GM21723 (cell line): ENCODE measurements at regions not wholly inside any gene's neighbourhood (a gene's known extent, or its start where the extent isn't known, plus 50 kb on each side); places are given as distances from the start of the nearest gene placed in this dataset.
"Not testable (repeated sequence)": the region's sequence is repeated elsewhere in the genome, so short reads cannot be mapped to it uniquely, and the experiment has no call there.

ENCODE experiments used
- ATAC-seq: cut with Tn5 transposase; IDR thresholded peaks from one replicate; pipeline ENCODE4 v1.9.1; 2021; ENCODE audit warnings: mild to moderate bottlenecking, moderate library complexity; ENCODE audit not compliant: unreplicated experiment

- ATAC-seq = no peak
Observed at GRCh38 chr2:228956701-228957474, 314.2 kb downstream of the PID1 start.

GRCh38 chr2:228949831-228950230, 321.3 kb downstream of the PID1 start:
- ATAC-seq = no peak

- no peak for ATAC-seq
Observed at GRCh38 chr2:228945710-228946109, 325.4 kb downstream of the PID1 start.

GRCh38 chr2:228942856-228943255, 328.2 kb downstream of the PID1 start:
- ATAC-seq = no peak

GRCh38 chr2:228938629-228939028, 332.5 kb downstream of the PID1 start:
- no peak for ATAC-seq

- no peak for ATAC-seq
Observed at GRCh38 chr2:228927028-228928010, 343.8 kb downstream of the PID1 start.

GRCh38 chr2:228919808-228920207, 351.3 kb downstream of the PID1 start:
- ATAC-seq = no peak

GRCh38 chr2:228917220-228917619, 353.9 kb downstream of the PID1 start:
- ATAC-seq = no peak

- no peak for ATAC-seq
Observed at GRCh38 chr2:228916416-228917090, 354.5 kb downstream of the PID1 start.

GRCh38 chr2:228913176-228913575, 357.9 kb downstream of the PID1 start:
- ATAC-seq = no peak

GRCh38 chr2:228910872-228911271, 360.2 kb downstream of the PID1 start:
- ATAC-seq = not testable (repeated sequence)

- no peak for ATAC-seq
Observed at GRCh38 chr2:228902176-228902575, 368.9 kb downstream of the PID1 start.

- ATAC-seq = no peak
Observed at GRCh38 chr2:228901531-228901930, 369.6 kb downstream of the PID1 start.

- ATAC-seq = no peak
Observed at GRCh38 chr2:228878138-228878537, 392.9 kb downstream of the PID1 start.

GRCh38 chr2:228876276-228876675, 394.8 kb downstream of the PID1 start:
- no peak for ATAC-seq

GRCh38 chr2:228875152-228875900, 395.8 kb downstream of the PID1 start:
- no peak for ATAC-seq

GRCh38 chr2:228871012-228871411, 400.1 kb downstream of the PID1 start:
- no peak for ATAC-seq

GRCh38 chr2:228869636-228870264, 401.3 kb downstream of the PID1 start:
- no peak for ATAC-seq

- no peak for ATAC-seq
Observed at GRCh38 chr2:228867406-228867805, 403.7 kb downstream of the PID1 start.

GRCh38 chr2:228866781-228867180, 404.3 kb downstream of the PID1 start:
- ATAC-seq = no peak
